Activated CD8-positive, alpha-beta T cell treated with anti-CD3 and anti-CD28 coated beads for 36 hours (primary cell): ENCODE measurements at regions not wholly inside any gene's neighbourhood (a gene's known extent, or its start where the extent isn't known, plus 50 kb on each side); places are given as distances from the start of the nearest gene placed in this dataset.

ENCODE experiments used
- ATAC-seq: fragments of 200-7000 bp; cut with Tn5 transposase; one replicate; pipeline ENCODE4 v1.10.0; 2021; ENCODE audit warnings: mild to moderate bottlenecking, moderate library complexity
- CTCF ChIA-PET: fragments of 350-600 bp; sonication (Branson Sonifier 250); formaldehyde crosslinking; loops from one replicate; lab custom pipeline; 2021; ENCODE audit warnings: antibody characterized with exemption; lab: Charles Lee
- POLR2A ChIA-PET: fragments of 350-600 bp; sonication (Branson Sonifier 250); formaldehyde crosslinking; loops from one replicate; lab custom pipeline; 2021; ENCODE audit warnings: antibody characterized with exemption; lab: Charles Lee
- DNase-seq: peaks from one replicate; pipeline ENCODE4 v3.0.0-alpha.2; 2020
- H3K27ac Mint-ChIP-seq: one replicate; pipeline ENCODE4 v1.8.0; 2021; ENCODE audit warnings: mild to moderate bottlenecking, mixed read lengths
- H3K27me3 Mint-ChIP-seq: one replicate; pipeline ENCODE4 v1.8.0; 2021; ENCODE audit warnings: mixed read lengths
- H3K36me3 Mint-ChIP-seq: one replicate; pipeline ENCODE4 v1.8.0; 2021; ENCODE audit warnings: low read depth, mixed read lengths
- H3K4me1 Mint-ChIP-seq: one replicate; pipeline ENCODE4 v1.8.0; 2021; ENCODE audit warnings: low read depth, mixed read lengths
- H3K4me3 Mint-ChIP-seq: one replicate; pipeline ENCODE4 v1.8.0; 2021; ENCODE audit warnings: mild to moderate bottlenecking, moderate library complexity, mixed read lengths
- H3K9me3 Mint-ChIP-seq: one replicate; pipeline ENCODE4 v1.8.0; 2021; ENCODE audit warnings: mixed read lengths
- intact Hi-C: fragments of 100-400 bp; cut with micrococcal nuclease; formaldehyde crosslinking; loops from one replicate; pipeline ENCODE4 v1.10.0; 2022
- TF ChIP-seq, protein P1 (sequence below): fragments of 200-600 bp; IDR thresholded peaks from one replicate; pipeline ENCODE4 v1.8.0; 2022; ENCODE audit warnings: antibody characterized with exemption, mild to moderate bottlenecking

DNA sequence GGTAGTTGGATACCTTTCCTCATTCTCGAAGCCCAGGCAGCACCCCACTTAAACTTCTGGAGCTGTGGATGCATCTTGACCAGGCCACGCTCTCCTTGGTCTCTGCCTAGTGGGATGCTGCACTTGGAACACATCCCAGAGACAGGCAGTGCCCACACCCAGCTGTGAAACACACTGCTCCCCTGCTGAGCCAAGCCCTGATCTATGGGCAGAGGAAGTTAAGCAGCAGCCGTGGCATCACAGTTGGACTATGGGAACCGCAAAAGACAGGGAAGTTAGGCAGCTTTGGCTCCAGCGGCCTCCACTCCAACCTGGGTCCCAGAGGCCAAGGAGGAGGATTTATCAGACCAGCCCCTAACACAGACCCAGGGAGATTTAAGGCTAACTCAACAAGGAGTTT is 284.8 kb upstream of the CCL2 start:
- POLR2A ChIA-PET: no interaction called here
- CTCF ChIA-PET: no interaction called here
- peaks cover 7% of the 10 kb centered on the region for H3K27me3 Mint-ChIP-seq
- no peak for DNase-seq
- no peak overlapping the region for H3K4me3 Mint-ChIP-seq
- no peaks in the 10 kb centered on the region for H3K36me3 Mint-ChIP-seq
- H3K4me1 Mint-ChIP-seq: peaks cover 18% of the 10 kb centered on the region
- intact Hi-C loops: no loop called here
- ATAC-seq: no peak
- no peak overlapping the region for H3K27ac Mint-ChIP-seq
- TF ChIP-seq, protein P1, sequence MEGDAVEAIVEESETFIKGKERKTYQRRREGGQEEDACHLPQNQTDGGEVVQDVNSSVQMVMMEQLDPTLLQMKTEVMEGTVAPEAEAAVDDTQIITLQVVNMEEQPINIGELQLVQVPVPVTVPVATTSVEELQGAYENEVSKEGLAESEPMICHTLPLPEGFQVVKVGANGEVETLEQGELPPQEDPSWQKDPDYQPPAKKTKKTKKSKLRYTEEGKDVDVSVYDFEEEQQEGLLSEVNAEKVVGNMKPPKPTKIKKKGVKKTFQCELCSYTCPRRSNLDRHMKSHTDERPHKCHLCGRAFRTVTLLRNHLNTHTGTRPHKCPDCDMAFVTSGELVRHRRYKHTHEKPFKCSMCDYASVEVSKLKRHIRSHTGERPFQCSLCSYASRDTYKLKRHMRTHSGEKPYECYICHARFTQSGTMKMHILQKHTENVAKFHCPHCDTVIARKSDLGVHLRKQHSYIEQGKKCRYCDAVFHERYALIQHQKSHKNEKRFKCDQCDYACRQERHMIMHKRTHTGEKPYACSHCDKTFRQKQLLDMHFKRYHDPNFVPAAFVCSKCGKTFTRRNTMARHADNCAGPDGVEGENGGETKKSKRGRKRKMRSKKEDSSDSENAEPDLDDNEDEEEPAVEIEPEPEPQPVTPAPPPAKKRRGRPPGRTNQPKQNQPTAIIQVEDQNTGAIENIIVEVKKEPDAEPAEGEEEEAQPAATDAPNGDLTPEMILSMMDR: no peak
- no peaks in the 10 kb centered on the region for H3K9me3 Mint-ChIP-seq

DNA sequence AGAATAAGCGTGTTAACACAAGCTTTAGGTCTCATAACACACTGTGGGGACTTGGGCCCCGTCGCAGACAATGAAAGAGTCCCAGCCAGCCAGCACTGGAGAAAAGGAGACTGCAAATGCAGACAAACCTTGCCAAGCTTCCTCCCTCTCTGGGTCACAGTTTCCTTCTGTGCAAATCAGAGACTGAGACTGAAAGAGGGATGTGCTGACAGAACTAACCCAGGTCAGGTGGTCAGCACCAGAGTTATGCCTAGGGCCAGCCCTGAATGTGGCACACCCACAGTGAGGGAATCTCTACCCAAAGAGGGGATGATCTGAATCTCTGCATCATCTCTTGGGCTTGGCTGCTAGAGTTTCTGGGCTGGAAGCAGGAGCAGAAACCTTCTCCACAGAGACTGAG is 282.3 kb upstream of the CCL2 start:
- no peaks in the 10 kb centered on the region for H3K36me3 Mint-ChIP-seq
- no peaks in the 10 kb centered on the region for H3K9me3 Mint-ChIP-seq
- intact Hi-C loops: no loop called here
- POLR2A ChIA-PET: interaction anchor here (0.7 kb wide), 1 partner anchor 202 kb away, joined by 3 read pairs; no protein-coding TSS in a partner anchor
- DNase-seq (no peak), ATAC-seq (no peak)
- H3K4me3 Mint-ChIP-seq: no peak overlapping the region
- H3K27ac Mint-ChIP-seq: no peak overlapping the region
- TF ChIP-seq, protein P1: no peak
- H3K4me1 Mint-ChIP-seq: peaks cover 16% of the 10 kb centered on the region
- CTCF ChIA-PET: interaction anchor here (1.0 to 1.2 kb wide), 2 partner anchors 8 to 173 kb away, joined by 3 to 5 read pairs; no protein-coding TSS in a partner anchor
- H3K27me3 Mint-ChIP-seq: peaks cover 7% of the 10 kb centered on the region

GRCh38 chr17:33973491-33973890 is 281.6 kb upstream of the CCL2 start:
- Mint-ChIP-seq H3K36me3 (no peaks in the 10 kb centered on the region), H3K4me1 (peaks cover 9% of the 10 kb centered on the region), H3K27me3 (peaks cover 7% of the 10 kb centered on the region), H3K27ac (no peak overlapping the region), H3K4me3 (no peak overlapping the region), H3K9me3 (no peaks in the 10 kb centered on the region)
- POLR2A ChIA-PET: no interaction called here
- CTCF ChIA-PET: interaction anchor here (1.0 kb wide), 1 partner anchor 172 kb away, joined by 3 read pairs; no protein-coding TSS in a partner anchor
- DNase-seq (no peak), ATAC-seq (no peak)
- TF ChIP-seq, protein P1: no peak
- intact Hi-C loops: no loop called here

DNA sequence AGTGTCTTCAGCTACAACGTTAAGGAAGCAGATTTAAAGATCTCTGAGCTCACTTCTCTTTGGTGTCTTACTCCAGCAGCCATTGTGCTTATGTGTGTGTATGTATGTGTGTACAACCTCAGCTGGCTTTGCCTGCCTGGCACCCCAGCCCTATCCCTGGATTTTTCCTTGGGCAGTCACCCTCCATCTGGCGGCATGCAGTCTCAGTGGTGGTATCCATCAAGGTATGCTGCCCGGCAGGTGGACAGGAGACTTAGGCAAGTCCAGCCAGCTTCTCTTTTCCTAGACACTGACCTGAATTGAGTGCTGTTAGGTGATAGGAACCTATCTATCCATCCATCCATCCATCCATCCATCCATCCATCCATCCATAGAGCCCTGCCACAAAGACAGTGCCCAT is 280.8 kb upstream of the CCL2 start:
- TF ChIP-seq, protein P1: no peak
- DNase-seq (no peak), ATAC-seq (no peak)
- intact Hi-C loops: no loop called here
- H3K4me3 Mint-ChIP-seq: no peak overlapping the region
- no peaks in the 10 kb centered on the region for H3K9me3 Mint-ChIP-seq
- peaks cover 1% of the 10 kb centered on the region for H3K4me1 Mint-ChIP-seq
- ChIA-PET CTCF (no interaction called here), POLR2A (no interaction called here)
- H3K36me3 Mint-ChIP-seq: no peaks in the 10 kb centered on the region
- no peak overlapping the region for H3K27ac Mint-ChIP-seq
- H3K27me3 Mint-ChIP-seq: peaks cover 5% of the 10 kb centered on the region

GRCh38 chr17:33976831-33977230 is 278.3 kb upstream of the CCL2 start:
- TF ChIP-seq, protein P1: no peak
- intact Hi-C loops: no loop called here
- DNase-seq (no peak), ATAC-seq (no peak)
- Mint-ChIP-seq H3K27me3 (peaks cover 4% of the 10 kb centered on the region), H3K27ac (no peak overlapping the region), H3K9me3 (no peaks in the 10 kb centered on the region), H3K4me3 (no peak overlapping the region), H3K36me3 (no peaks in the 10 kb centered on the region), H3K4me1 (no peaks in the 10 kb centered on the region)
- CTCF ChIA-PET: no interaction called here
- POLR2A ChIA-PET: no interaction called here
